Dedifferentiated amniotic fluid mesenchymal stem cell (primary cell): ENCODE measurements at regions not wholly inside any gene's neighbourhood (a gene's known extent, or its start where the extent isn't known, plus 50 kb on each side); places are given as distances from the start of the nearest gene placed in this dataset.

Experiments used
- DNase-seq: peaks from one replicate; pipeline ENCODE4 v3.0.0-alpha.2; 2016; ENCODE audit errors: extremely low spot score

GRCh38 chr2:18790509-18791171, 201.3 kb upstream of the NT5C1B start:
- no peak for DNase-seq

GRCh38 chr2:18788592-18788991, 199.2 kb upstream of the NT5C1B start:
- DNase-seq: no peak

DNA sequence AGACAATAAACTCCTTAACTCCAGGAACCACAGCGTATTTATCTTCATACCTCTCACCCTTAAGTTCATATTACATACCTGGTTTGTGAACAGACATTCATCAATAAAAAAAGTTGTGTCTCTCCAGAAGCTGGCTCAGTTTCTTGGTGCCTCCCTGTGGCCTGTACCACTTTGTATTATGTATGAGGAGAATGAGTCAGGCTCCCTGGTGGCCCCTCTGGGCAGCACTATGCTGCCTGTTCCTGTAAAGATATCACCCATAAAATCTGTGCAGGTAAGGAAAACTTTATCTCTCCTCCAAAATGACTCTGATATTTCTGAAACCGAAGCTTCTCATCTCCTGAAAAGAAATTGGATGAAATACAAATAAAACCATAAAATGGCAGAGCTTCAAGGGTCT, 198.4 kb upstream of the NT5C1B start:
- DNase-seq: no peak

- DNase-seq: no peak
Measured at GRCh38 chr2:18784245-18784644, 194.9 kb upstream of the NT5C1B start.

GRCh38 chr2:18781541-18782280, 192.3 kb upstream of the NT5C1B start:
- no peak for DNase-seq

- DNase-seq: no peak
Measured at GRCh38 chr2:18777250-18777812, 188.0 kb upstream of the NT5C1B start.

- DNase-seq: no peak
Measured at GRCh38 chr2:18771212-18771611, 181.8 kb upstream of the NT5C1B start.

GRCh38 chr2:18763338-18763737, 174.0 kb upstream of the NT5C1B start:
- DNase-seq: peak; percentile 47

DNA sequence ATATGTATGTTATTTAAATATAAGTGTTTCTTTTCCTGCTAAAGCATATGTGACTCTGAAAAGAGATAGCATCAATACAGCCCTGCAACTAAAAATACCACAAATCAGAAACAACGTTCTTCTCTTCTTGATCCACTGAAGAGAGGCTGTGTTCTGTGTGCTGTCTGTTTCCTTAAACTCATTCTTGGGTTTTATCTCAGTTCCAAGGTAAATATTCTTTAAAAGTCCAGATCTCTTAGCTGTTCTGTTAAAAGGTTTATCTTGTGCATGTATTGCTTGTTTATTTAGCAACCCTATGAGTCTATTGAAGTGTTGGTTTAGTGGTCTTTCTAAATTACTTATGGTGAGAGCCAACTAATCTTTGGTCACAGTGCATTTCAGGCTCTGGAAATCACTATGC, 173.3 kb upstream of the NT5C1B start:
- no peak for DNase-seq

DNA sequence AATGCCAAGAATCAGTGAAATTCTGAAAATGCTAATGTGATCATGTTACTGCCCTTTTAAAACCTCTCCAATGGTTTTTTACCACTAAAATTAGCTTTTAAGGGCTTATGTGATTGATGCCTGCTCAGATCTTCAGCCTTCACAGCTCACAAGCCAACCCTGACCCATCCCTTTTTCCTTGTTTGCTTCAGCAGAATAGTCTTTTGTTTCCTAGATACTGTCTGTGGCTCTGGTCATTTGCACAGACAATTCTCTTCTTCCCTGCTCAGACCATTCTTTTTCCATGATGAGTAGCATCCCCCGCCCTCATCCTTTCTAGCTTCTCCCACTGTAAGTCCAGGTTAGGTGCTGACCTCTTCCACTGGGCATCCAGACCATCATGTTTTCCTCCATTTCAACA, 164.9 kb upstream of the NT5C1B start:
- DNase-seq: no peak

DNA sequence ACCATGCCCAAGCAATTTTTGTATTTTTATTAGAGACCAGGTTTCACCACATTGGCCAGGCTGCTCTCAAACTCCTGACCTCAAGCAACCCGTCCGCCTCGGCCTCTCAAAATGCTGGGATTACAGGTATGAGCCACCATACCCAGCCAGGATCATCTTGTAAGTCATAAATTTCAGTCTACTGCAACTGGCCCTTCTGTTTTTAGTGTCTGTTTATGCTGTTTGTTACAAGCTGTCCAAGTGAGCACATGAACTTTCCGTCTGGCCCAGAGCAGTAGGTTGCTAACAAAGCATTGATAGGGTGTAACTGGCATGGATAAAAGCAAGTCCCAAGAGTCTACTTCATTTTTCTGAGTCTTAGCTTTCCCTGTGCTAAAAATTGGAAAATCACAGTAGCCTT, 164.4 kb upstream of the NT5C1B start:
- DNase-seq: no peak

DNA sequence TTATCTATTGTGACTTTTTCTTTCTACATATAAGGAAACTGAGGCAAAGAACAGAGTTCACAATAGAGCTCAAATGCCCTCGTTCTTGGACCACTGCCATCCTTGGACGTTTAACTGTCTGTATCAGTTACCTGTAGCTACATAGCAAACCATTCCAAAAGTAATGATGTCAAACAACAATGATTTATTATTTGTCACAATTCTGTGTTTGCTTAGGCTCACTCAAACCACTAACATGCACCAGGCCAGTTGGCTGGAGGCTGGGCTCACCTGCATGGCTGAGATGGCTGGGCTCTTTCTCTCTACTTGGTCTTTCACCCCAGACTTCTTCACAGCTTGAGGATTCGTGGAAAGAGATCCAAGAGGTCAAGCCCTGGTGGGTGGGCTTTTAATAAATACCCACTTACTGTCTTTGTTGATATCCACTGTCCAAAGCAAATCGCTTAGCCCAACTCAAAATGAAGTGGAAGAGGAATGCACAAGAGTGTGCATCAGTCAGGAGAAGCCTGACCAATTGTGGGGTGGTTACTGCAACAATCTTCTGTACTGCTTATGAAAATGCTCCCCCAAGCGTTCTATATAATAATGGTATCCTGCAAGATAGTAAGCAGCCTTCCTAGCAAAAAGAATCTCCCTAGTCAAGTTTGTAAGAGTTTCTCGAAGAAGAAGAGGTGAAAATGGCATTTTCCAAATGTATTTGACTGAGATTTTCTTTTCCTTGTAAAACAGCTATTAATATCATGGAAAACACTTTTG, 163.5 kb upstream of the NT5C1B start:
- DNase-seq: no peak

DNA sequence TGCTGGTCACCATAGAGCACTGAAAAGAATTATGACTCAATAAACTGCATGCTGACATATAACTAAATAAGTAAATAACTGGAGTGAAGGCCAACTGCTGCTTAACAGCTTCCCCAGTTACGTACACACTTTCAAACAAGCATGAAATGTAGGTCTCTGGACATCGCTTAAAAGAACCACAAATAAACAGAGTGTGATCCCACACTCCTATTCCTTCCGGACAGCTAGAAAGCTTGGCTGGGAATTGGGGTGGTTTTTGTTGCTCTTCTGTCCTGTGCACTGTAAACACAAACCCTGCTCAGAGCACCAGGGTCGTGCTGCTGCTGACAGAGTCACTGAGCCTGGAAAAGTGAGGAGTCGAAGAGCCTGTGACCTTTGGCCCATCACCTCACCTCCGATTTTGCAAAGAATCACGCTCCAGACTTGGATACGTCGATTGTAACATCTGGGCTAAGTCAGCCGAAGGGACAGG, 162.7 kb upstream of the NT5C1B start:
- DNase-seq: no peak

- no peak for DNase-seq
Measured at GRCh38 chr2:18750672-18751554, 161.5 kb upstream of the NT5C1B start.

GRCh38 chr2:18749912-18750526, 160.7 kb upstream of the NT5C1B start:
- peak; percentile 83 for DNase-seq

GRCh38 chr2:18745431-18746272, 156.3 kb upstream of the NT5C1B start:
- DNase-seq: no peak

- DNase-seq: no peak
Measured at GRCh38 chr2:18741895-18742732, 152.7 kb upstream of the NT5C1B start.

- DNase-seq: no peak
Measured at GRCh38 chr2:18741191-18741590, 151.8 kb upstream of the NT5C1B start.

DNA sequence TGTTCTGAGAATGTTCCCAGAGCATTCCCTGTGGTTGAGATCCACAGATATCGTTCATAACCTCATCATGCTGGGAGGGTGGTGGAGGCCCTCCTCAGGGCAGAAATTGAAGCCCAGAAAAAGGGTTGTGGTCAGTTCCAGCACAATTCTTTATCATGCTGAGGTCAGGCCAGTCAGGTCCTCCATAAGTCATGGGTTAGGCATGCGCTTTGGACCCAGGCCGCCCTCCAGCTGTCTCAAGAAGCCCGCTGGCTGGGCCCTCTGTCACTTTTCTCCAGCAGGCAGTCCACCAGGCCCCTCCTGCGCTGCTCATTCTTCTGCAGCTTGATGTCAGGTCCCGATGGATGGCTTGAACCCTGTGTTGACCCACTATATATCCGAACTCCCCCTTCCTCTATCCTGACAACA, 151.1 kb upstream of the NT5C1B start:
- DNase-seq: no peak
